NOMO-1 treated with dmso at 0.1 percent for 144 hours (cell line): ENCODE measurements at regions not wholly inside any gene's neighbourhood (a gene's known extent, or its start where the extent isn't known, plus 50 kb on each side); places are given as distances from the start of the nearest gene placed in this dataset.

Source experiments
- DNase-seq: peaks from one replicate; lab custom pipeline; 2025; ENCODE audit not compliant: unreplicated experiment; lab: John Stamatoyannopoulos, UW

GRCh38 chr17:34874478-34874877, 86.8 kb downstream of the CCT6B start:
- no peak for DNase-seq

GRCh38 chr17:34872640-34873039, 88.6 kb downstream of the CCT6B start:
- DNase-seq = no peak

- DNase-seq = no peak
Observed at GRCh38 chr17:34869641-34870040, 91.6 kb downstream of the CCT6B start.

- peak; percentile 93 for DNase-seq
Observed at GRCh38 chr17:34865716-34866115, 95.5 kb downstream of the CCT6B start.

- DNase-seq = no peak
Observed at GRCh38 chr17:34862384-34862783, 98.9 kb downstream of the CCT6B start.

- DNase-seq = no peak
Observed at GRCh38 chr17:34861864-34862263, 99.4 kb downstream of the CCT6B start.

GRCh38 chr17:34859652-34860051, 101.6 kb downstream of the CCT6B start:
- no peak for DNase-seq

GRCh38 chr17:34858591-34859565, 102.4 kb downstream of the CCT6B start:
- no peak for DNase-seq

GRCh38 chr17:34853924-34854323, 107.3 kb downstream of the CCT6B start:
- DNase-seq = no peak

- DNase-seq = no peak
Observed at GRCh38 chr17:34852614-34853013, 108.6 kb downstream of the CCT6B start.

- DNase-seq = no peak
Observed at GRCh38 chr17:34851961-34852540, 109.2 kb downstream of the CCT6B start.

- DNase-seq = no peak
Observed at GRCh38 chr17:34850964-34851363, 110.3 kb downstream of the CCT6B start.

GRCh38 chr17:34850023-34850422, 111.2 kb downstream of the CCT6B start:
- DNase-seq = no peak

- peak; percentile 52 for DNase-seq
Observed at GRCh38 chr17:34847938-34848337, 113.3 kb downstream of the CCT6B start.

- DNase-seq = no peak
Observed at GRCh38 chr17:34845296-34845695, 116.0 kb downstream of the CCT6B start.

GRCh38 chr17:34843682-34844081, 117.6 kb downstream of the CCT6B start:
- DNase-seq = no peak

- DNase-seq = no peak
Observed at GRCh38 chr17:34842235-34842634, 119.0 kb downstream of the CCT6B start.

- DNase-seq = no peak
Observed at GRCh38 chr17:34841467-34841866, 119.8 kb downstream of the CCT6B start.

- no peak for DNase-seq
Observed at GRCh38 chr17:34840750-34841149, 120.5 kb downstream of the CCT6B start.

- no peak for DNase-seq
Observed at GRCh38 chr17:34837876-34838478, 123.3 kb downstream of the CCT6B start.

GRCh38 chr17:34832376-34832775, 128.9 kb downstream of the CCT6B start:
- DNase-seq = no peak

GRCh38 chr17:34827008-34827407, 134.3 kb downstream of the CCT6B start:
- DNase-seq = no peak
